ENCODE measurements at regions not wholly inside any gene's neighbourhood (a gene's known extent, or its start where the extent isn't known, plus 50 kb on each side); places are given as distances from the start of the nearest gene placed in this dataset.

GRCh38 chr13:109971456-109972090, 185.2 kb upstream of the IRS2 start:
- no peak for ATAC-seq

GRCh38 chr13:109971006-109971405, 184.6 kb upstream of the IRS2 start:
- no peak for ATAC-seq
- TF ChIP-seq ESRRG (CRISPR knock-in tag; IDR thresholded peaks at IDR 0.05) (no peak), GLIS3 (CRISPR knock-in tag; IDR thresholded peaks at IDR 0.05) (no peak), ARNTL (CRISPR knock-in tag; IDR thresholded peaks at IDR 0.05; ENCODE audit: borderline replicate concordance, low read depth) (no peak), TSHZ2 (CRISPR knock-in tag; IDR thresholded peaks at IDR 0.05) (no peak), PPARA (CRISPR knock-in tag; IDR thresholded peaks at IDR 0.05; ENCODE audit: borderline replicate concordance) (no peak), CSRNP3 (CRISPR knock-in tag; IDR thresholded peaks at IDR 0.05) (no peak), ZFP30 (CRISPR knock-in tag; IDR thresholded peaks at IDR 0.05) (no peak), RARB (CRISPR knock-in tag; IDR thresholded peaks at IDR 0.05) (no peak), CREB5 (CRISPR knock-in tag; IDR thresholded peaks at IDR 0.05; ENCODE audit: low read depth) (no peak), TOX (CRISPR knock-in tag; IDR thresholded peaks at IDR 0.05; ENCODE audit: borderline replicate concordance) (no peak), ZNF70 (CRISPR knock-in tag; IDR thresholded peaks at IDR 0.05) (no peak), POU6F1 (CRISPR knock-in tag; IDR thresholded peaks at IDR 0.05; ENCODE audit: borderline replicate concordance, low read depth) (no peak), ZNF8 (CRISPR knock-in tag; IDR thresholded peaks at IDR 0.05) (no peak), BACH2 (CRISPR knock-in tag; IDR thresholded peaks at IDR 0.05; ENCODE audit: borderline replicate concordance) (no peak), ZC3H10 (CRISPR knock-in tag; IDR thresholded peaks at IDR 0.05) (no peak), SNAI2 (CRISPR knock-in tag; IDR thresholded peaks at IDR 0.05) (no peak), CSDC2 (CRISPR knock-in tag; IDR thresholded peaks at IDR 0.05) (no peak)
- TF ChIP-seq, protein P1, sequence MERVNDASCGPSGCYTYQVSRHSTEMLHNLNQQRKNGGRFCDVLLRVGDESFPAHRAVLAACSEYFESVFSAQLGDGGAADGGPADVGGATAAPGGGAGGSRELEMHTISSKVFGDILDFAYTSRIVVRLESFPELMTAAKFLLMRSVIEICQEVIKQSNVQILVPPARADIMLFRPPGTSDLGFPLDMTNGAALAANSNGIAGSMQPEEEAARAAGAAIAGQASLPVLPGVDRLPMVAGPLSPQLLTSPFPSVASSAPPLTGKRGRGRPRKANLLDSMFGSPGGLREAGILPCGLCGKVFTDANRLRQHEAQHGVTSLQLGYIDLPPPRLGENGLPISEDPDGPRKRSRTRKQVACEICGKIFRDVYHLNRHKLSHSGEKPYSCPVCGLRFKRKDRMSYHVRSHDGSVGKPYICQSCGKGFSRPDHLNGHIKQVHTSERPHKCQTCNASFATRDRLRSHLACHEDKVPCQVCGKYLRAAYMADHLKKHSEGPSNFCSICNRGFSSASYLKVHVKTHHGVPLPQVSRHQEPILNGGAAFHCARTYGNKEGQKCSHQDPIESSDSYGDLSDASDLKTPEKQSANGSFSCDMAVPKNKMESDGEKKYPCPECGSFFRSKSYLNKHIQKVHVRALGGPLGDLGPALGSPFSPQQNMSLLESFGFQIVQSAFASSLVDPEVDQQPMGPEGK (CRISPR knock-in tag; IDR thresholded peaks at IDR 0.05; ENCODE audit: borderline replicate concordance), result no peak

More at GRCh38 chr13:109971456-109972090, 185.2 kb upstream of the IRS2 start:
- TF ChIP-seq, protein P1 (CRISPR knock-in tag; IDR thresholded peaks at IDR 0.05; ENCODE audit: borderline replicate concordance), result no peak
- TF ChIP-seq CSDC2 (CRISPR knock-in tag; IDR thresholded peaks at IDR 0.05), result no peak
- no peak for TF ChIP-seq ESRRG (CRISPR knock-in tag; IDR thresholded peaks at IDR 0.05)
- no peak for TF ChIP-seq TSHZ2 (CRISPR knock-in tag; IDR thresholded peaks at IDR 0.05)
- no peak for TF ChIP-seq ZC3H10 (CRISPR knock-in tag; IDR thresholded peaks at IDR 0.05)
